Endothelial cell of umbilical vein (primary cell): ENCODE measurements at regions not wholly inside any gene's neighbourhood (a gene's known extent, or its start where the extent isn't known, plus 50 kb on each side); places are given as distances from the start of the nearest gene placed in this dataset.

Experiments used
- CTCF ChIP-seq, 2 donors: IDR thresholded peaks; 1 replicate in 1 of 2; 2 replicates in 1 of 2; pipeline ENCODE4 v1.5.1; 2011; ENCODE audit warnings: low read length in 2 of 2, mild to moderate bottlenecking in 2 of 2, moderate library complexity in 2 of 2, control low read depth in 1 of 2, inconsistent platforms in 1 of 2, low read depth in 1 of 2; ENCODE audit not compliant: insufficient read depth in 1 of 2; ENCODE audit errors: extremely low read depth in 1 of 2
- EZH2 ChIP-seq: IDR thresholded peaks from 2 replicates; pipeline ENCODE4 v1.6.1; 2012; ENCODE audit warnings: borderline replicate concordance, low read depth, mild to moderate bottlenecking, moderate library complexity, low read length, inconsistent platforms; ENCODE audit not compliant: severe bottlenecking
- FOS ChIP-seq: IDR thresholded peaks from 2 replicates; pipeline ENCODE4 v1.6.1; 2011; ENCODE audit warnings: mild to moderate bottlenecking, low read length, moderate library complexity, borderline replicate concordance; ENCODE audit not compliant: insufficient read depth
- GATA2 ChIP-seq: IDR thresholded peaks from 2 replicates; pipeline ENCODE4 v1.7.0; 2011; ENCODE audit warnings: low read depth, mild to moderate bottlenecking, moderate library complexity, mixed read lengths, low read length; ENCODE audit not compliant: insufficient read length, insufficient read depth
- JUN ChIP-seq: IDR thresholded peaks from 2 replicates; pipeline ENCODE4 v1.6.1; 2011; ENCODE audit warnings: borderline replicate concordance, low read depth; ENCODE audit not compliant: insufficient read length, insufficient read depth
- MAX ChIP-seq: IDR thresholded peaks from 2 replicates; pipeline ENCODE4 v1.6.1; 2011; ENCODE audit not compliant: insufficient read depth, insufficient read length
- MYC ChIP-seq: IDR thresholded peaks from one replicate; pipeline ENCODE4 v1.6.1; 2011; ENCODE audit warnings: mild to moderate bottlenecking, low read depth, low read length
- POLR2A ChIP-seq: IDR thresholded peaks from 2 replicates; pipeline ENCODE4 v1.6.1; 2012; ENCODE audit warnings: low read depth, mild to moderate bottlenecking, control low read depth, low read length
- POLR2AphosphoS5 ChIP-seq: IDR thresholded peaks from 2 replicates; pipeline ENCODE4 v1.6.1; 2012; ENCODE audit warnings: low read depth, mild to moderate bottlenecking, control low read depth, low read length, moderate library complexity; ENCODE audit not compliant: insufficient read depth

- no peak for TF ChIP-seq CTCF (IDR thresholded peaks at IDR 0.05; ENCODE audit: extremely low read depth in 1 of 2, insufficient read depth in 1 of 2, low read depth in 1 of 2, low read length in 2 of 2)
- no peak for TF ChIP-seq MYC
- no peak for TF ChIP-seq MAX
- no peak for TF ChIP-seq POLR2A
- TF ChIP-seq JUN, result no peak
- TF ChIP-seq EZH2, result no peak
- TF ChIP-seq POLR2AphosphoS5, result no peak
- no peak for TF ChIP-seq FOS
- TF ChIP-seq GATA2, result no peak
These were observed 201.5 kb upstream of the COL11A1 start for GRCh38 chr1:103309786-103310185.
